ENCODE measurements at regions not wholly inside any gene's neighbourhood (a gene's known extent, or its start where the extent isn't known, plus 50 kb on each side); places are given as distances from the start of the nearest gene placed in this dataset.

GRCh38 chr2:207330912-207331311 lies 165.2 kb upstream of the KLF7 start:
- Histone ChIP-seq H3K36me3 (ENCODE audit: control insufficient read depth in 1 of 2, insufficient read depth in 2 of 2, low read length in 2 of 2) (no peaks in the 10 kb centered on the region), H3K27ac (ENCODE audit: low read depth, low read length) (no peak overlapping the region), H3K4me3 (replicated peaks in 1 of 2; ENCODE audit: low read depth in 1 of 2, low read length in 2 of 2) (0 out of 4 replicates have a peak overlapping the region, but pooled peaks of 1 of the 2 experiments have one; percentile 1), H2AFZ (ENCODE audit: low read depth, low read length, poor library complexity, severe bottlenecking) (peak overlapping the region; percentile 73), H3K79me2 (ENCODE audit: insufficient read depth, low read length) (no peaks in the 10 kb centered on the region), H3K9me3 (ENCODE audit: control insufficient read depth in 1 of 2, insufficient read depth in 1 of 2, low read depth in 1 of 2, low read length in 2 of 2) (no peaks in the 10 kb centered on the region), H3K4me1 (ENCODE audit: control insufficient read depth in 1 of 2, insufficient read depth in 2 of 2, low read length in 2 of 2) (peaks cover 13 to 38% of the 10 kb centered on the region in 2 experiments), H3K9me2 (ENCODE audit: insufficient read depth) (no peaks in the 10 kb centered on the region), H3K27me3 (ENCODE audit: insufficient read depth, low read length) (no peaks in the 10 kb centered on the region), H3K4me2 (ENCODE audit: low read length) (peak overlapping the region; percentile 46), H3K9ac (ENCODE audit: low read length) (peak overlapping the region; percentile 29), H4K20me1 (ENCODE audit: insufficient read depth) (no peaks in the 10 kb centered on the region)
- ChIA-PET RAD21 (ENCODE audit: low non-redundant PET in 1 of 2, low total read pairs in 2 of 2, uncharacterized antibody in 2 of 2, unreplicated experiment in 2 of 2) (interaction anchor here in 1 of 2 experiments (1.1 kb wide), 1 partner anchor 530 kb away, joined by 3 read pairs; no protein-coding TSS in a partner anchor), CTCF (no interaction called here), POLR2A (interaction anchor here (0.7 kb wide), 3 partner anchors 21 to 199 kb away, joined by 3 to 4 read pairs (median 3); partner anchors contain the start of gene CREB1)
- peak; percentile 72 for ATAC-seq
- intact Hi-C loops (cut with micrococcal nuclease): loop anchor here (5.0 kb wide), 1 partner anchor 66 kb away; no protein-coding TSS in a partner anchor
- no TSS peak for BruUV-seq (replicated peaks)
- DNase-seq (ENCODE audit: low read depth, low spot score): peak; percentile 94
- TF ChIP-seq ELF1 (IDR thresholded peaks at IDR 0.05; ENCODE audit: borderline replicate concordance, low read depth) (no peak), ZFX (IDR thresholded peaks at IDR 0.05) (no peak), TCF7L2 (IDR thresholded peaks at IDR 0.05; ENCODE audit: borderline replicate concordance, extremely low read depth, insufficient read depth, insufficient read length) (peak; percentile 83), MAX (IDR thresholded peaks at IDR 0.05) (peak; percentile 94), SRF (IDR thresholded peaks at IDR 0.05; ENCODE audit: low read depth) (no peak; the same call in 1 of the 2 replicates), CEBPB (IDR thresholded peaks at IDR 0.05; ENCODE audit: low read depth) (peak; percentile 97), RAD21 (IDR thresholded peaks at IDR 0.05; ENCODE audit: low read depth) (no peak; the same call in 1 of the 2 replicates), ZBTB33 (IDR thresholded peaks at IDR 0.05; ENCODE audit: extremely low read depth, insufficient replicate concordance, low read length) (no peak), ATF3 (IDR thresholded peaks at IDR 0.05) (peak; percentile 92; the same call in 1 of the 2 replicates), CBX3 (IDR thresholded peaks at IDR 0.05; ENCODE audit: low read depth) (peak; percentile 95), FOSL1 (IDR thresholded peaks at IDR 0.05; ENCODE audit: low read depth) (peak; percentile 90), SP1 (IDR thresholded peaks at IDR 0.05; ENCODE audit: low read depth) (peak; percentile 91), YY1 (IDR thresholded peaks at IDR 0.05; ENCODE audit: extremely low read depth, insufficient replicate concordance, low read depth, low read length) (peak; percentile 47), SIN3A (IDR thresholded peaks at IDR 0.05; ENCODE audit: low read depth) (peak; percentile 59; the same call in 1 of the 2 replicates), EGR1 (IDR thresholded peaks at IDR 0.05; ENCODE audit: low read depth) (peak; percentile 57; the same call in 1 of the 2 replicates), JUND (IDR thresholded peaks at IDR 0.05) (peak; percentile 89), EZH2phosphoT487 (IDR thresholded peaks at IDR 0.05; ENCODE audit: borderline replicate concordance) (no peak), POLR2AphosphoS5 (IDR thresholded peaks at IDR 0.05; ENCODE audit: low read depth, low read length) (peak; percentile 80)
